ENCODE measurements at regions not wholly inside any gene's neighbourhood (a gene's known extent, or its start where the extent isn't known, plus 50 kb on each side); places are given as distances from the start of the nearest gene placed in this dataset.

- no peak overlapping the region for H3K4me3 ChIP-seq
- no peak for DNase-seq (ENCODE audit: low spot score)
- TF ChIP-seq, protein P1, sequence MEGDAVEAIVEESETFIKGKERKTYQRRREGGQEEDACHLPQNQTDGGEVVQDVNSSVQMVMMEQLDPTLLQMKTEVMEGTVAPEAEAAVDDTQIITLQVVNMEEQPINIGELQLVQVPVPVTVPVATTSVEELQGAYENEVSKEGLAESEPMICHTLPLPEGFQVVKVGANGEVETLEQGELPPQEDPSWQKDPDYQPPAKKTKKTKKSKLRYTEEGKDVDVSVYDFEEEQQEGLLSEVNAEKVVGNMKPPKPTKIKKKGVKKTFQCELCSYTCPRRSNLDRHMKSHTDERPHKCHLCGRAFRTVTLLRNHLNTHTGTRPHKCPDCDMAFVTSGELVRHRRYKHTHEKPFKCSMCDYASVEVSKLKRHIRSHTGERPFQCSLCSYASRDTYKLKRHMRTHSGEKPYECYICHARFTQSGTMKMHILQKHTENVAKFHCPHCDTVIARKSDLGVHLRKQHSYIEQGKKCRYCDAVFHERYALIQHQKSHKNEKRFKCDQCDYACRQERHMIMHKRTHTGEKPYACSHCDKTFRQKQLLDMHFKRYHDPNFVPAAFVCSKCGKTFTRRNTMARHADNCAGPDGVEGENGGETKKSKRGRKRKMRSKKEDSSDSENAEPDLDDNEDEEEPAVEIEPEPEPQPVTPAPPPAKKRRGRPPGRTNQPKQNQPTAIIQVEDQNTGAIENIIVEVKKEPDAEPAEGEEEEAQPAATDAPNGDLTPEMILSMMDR (IDR thresholded peaks at IDR 0.05): no peak
- H3K27ac ChIP-seq: no peak overlapping the region
These were observed 76.8 kb downstream of the ATXN7L3B start for GRCh38 chr12:74614426-74614825.

DNA sequence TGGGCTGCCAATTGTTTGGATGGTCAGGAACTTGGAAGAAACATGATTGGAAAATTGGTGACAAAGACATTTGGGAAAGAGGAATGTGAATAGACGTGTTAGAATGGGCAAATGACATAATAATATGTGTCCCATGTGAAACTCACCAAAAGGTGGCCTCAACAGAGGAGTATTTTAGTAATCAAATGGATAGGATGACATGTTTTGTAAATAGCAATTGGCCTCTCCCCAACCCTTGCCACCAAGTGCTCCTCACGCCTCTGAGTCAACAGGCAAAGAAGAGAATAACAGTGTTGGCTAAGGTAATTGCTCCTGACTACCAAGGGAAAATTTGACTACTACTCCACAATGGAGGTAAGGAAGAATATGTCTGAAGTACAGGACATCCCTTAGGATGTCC, 81.4 kb downstream of the ATXN7L3B start:
- Histone ChIP-seq H3K4me3 (no peak overlapping the region), H3K27ac (no peak overlapping the region)
- DNase-seq (ENCODE audit: low spot score): no peak
- TF ChIP-seq, protein P1 (IDR thresholded peaks at IDR 0.05): no peak

GRCh38 chr12:74619884-74620283, 82.2 kb downstream of the ATXN7L3B start:
- TF ChIP-seq, protein P1 (IDR thresholded peaks at IDR 0.05): no peak
- no peak overlapping the region for H3K27ac ChIP-seq
- DNase-seq (ENCODE audit: low spot score): no peak
- H3K4me3 ChIP-seq: no peak overlapping the region

DNA sequence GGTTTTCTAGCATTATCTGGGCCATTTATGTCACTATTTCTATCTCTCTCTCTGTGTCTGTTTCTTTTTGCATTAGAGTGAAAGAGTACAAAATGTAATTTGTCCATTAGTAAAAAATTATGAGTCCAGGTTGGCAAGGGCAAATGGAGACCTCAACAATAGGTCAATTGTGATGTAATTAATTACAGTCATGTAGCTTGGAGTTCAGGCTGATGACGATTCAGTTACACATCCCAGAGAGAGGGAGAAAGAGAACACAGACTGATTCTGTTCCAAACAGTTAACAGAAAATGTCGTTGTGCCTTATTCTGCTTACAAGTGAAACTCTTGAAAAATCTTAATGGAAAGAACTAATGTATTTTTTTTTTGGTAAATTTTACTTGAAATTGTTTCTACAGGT, 83.3 kb downstream of the ATXN7L3B start:
- no peak overlapping the region for H3K27ac ChIP-seq
- TF ChIP-seq, protein P1 (IDR thresholded peaks at IDR 0.05): no peak
- no peak overlapping the region for H3K4me3 ChIP-seq
- DNase-seq (ENCODE audit: low spot score): no peak

DNA sequence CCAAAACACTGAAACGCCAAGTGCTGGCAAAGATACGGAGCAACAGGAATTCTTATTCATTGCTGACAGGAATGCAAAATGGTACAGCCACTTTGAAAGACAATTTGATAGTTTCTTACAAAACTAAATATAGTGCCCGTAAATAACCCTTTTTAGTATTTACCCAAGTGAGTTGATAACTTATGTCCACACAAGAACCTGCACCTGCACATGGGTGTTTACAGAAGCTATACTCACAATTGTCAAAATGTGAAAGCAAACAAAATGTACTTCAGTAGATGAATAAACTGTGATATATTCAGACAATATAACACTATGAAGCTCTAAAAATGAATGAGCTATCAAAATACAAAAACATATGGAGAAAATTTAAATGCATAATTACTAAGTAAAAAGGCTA, 86.6 kb downstream of the ATXN7L3B start:
- Histone ChIP-seq H3K4me3 (no peak overlapping the region), H3K27ac (no peak overlapping the region)
- DNase-seq (ENCODE audit: low spot score): no peak
- TF ChIP-seq, protein P1 (IDR thresholded peaks at IDR 0.05): no peak

GRCh38 chr12:74626397-74626796, 88.8 kb downstream of the ATXN7L3B start:
- no peak for DNase-seq (ENCODE audit: low spot score)
- Histone ChIP-seq H3K4me3 (no peak overlapping the region), H3K27ac (no peak overlapping the region)
- TF ChIP-seq, protein P1 (IDR thresholded peaks at IDR 0.05): no peak

- no peak overlapping the region for H3K27ac ChIP-seq
- TF ChIP-seq, protein P1 (IDR thresholded peaks at IDR 0.05): no peak
These were observed 103.6 kb downstream of the ATXN7L3B start for GRCh38 chr12:74641262-74641661.

More at GRCh38 chr12:74641262-74641661, 103.6 kb downstream of the ATXN7L3B start:
- H3K4me3 ChIP-seq: no peak overlapping the region
- no peak for DNase-seq (ENCODE audit: low spot score)

Measured in coronary artery (tissue), 2 donors.